IMR-90 (cell line): ENCODE measurements at regions not wholly inside any gene's neighbourhood (a gene's known extent, or its start where the extent isn't known, plus 50 kb on each side); places are given as distances from the start of the nearest gene placed in this dataset.

Experiments
- ATAC-seq: fragments of 200-7000 bp; cut with Tn5 transposase; 2 replicates; pipeline ENCODE4 v1.9.1; 2020; ENCODE audit warnings: low read depth, mild to moderate bottlenecking, moderate library complexity
- BruUV-seq: library from RNA; stranded (reverse); fragments of 400-500 nt; replicated peaks from 2 replicates; lab custom pipeline; 2021; lab: Mats Ljungman, UMichigan
- CTCF ChIA-PET: fragments of 300-600 bp; formaldehyde crosslinking; extraction: SDS; loops from one replicate; lab custom pipeline; 2021; ENCODE audit warnings: antibody characterized with exemption; lab: Yijun Ruan, JAX
- POLR2A ChIA-PET: fragments of 300-600 bp; sonication (Branson Sonifier 250); formaldehyde crosslinking; loops from one replicate; lab custom pipeline; 2022; ENCODE audit warnings: antibody characterized with exemption; ENCODE audit not compliant: unreplicated experiment; lab: Charles Lee
- DNase-seq: peaks from one replicate; pipeline ENCODE4 v3.0.0; 2013
- H2AFZ ChIP-seq: replicated peaks from 2 replicates; pipeline ENCODE3; 2013; ENCODE audit warnings: low read length, mild to moderate bottlenecking; ENCODE audit not compliant: poor library complexity
- H2AK5ac ChIP-seq: 2 replicates; pipeline ENCODE4 v1.6.1; 2013; ENCODE audit warnings: low read depth, low read length, inconsistent platforms
- H2AK9ac ChIP-seq: replicated peaks from 2 replicates; pipeline ENCODE3; 2013; ENCODE audit warnings: mild to moderate bottlenecking, low read depth, low read length, moderate library complexity; ENCODE audit not compliant: poor library complexity
- H2BK120ac ChIP-seq: 2 replicates; pipeline ENCODE4 v1.6.1; 2013; ENCODE audit warnings: low read depth, low read length, inconsistent platforms
- H2BK15ac ChIP-seq: 3 replicates; pipeline ENCODE4 v1.6.1; 2013; ENCODE audit warnings: low read depth, low read length, inconsistent platforms
- H2BK20ac ChIP-seq: 2 replicates; pipeline ENCODE4 v1.6.1; 2013; ENCODE audit warnings: low read depth, mild to moderate bottlenecking, inconsistent platforms, low read length, moderate library complexity
- H2BK5ac ChIP-seq: 2 replicates; pipeline ENCODE4 v1.6.1; 2013; ENCODE audit warnings: mild to moderate bottlenecking, low read depth, low read length, inconsistent platforms; ENCODE audit not compliant: poor library complexity, severe bottlenecking
- H3K14ac ChIP-seq: replicated peaks from 2 replicates; pipeline ENCODE4 v1.6.1; 2013; ENCODE audit warnings: low read depth, low read length, inconsistent platforms
- H3K18ac ChIP-seq: 2 replicates; pipeline ENCODE4 v1.6.1; 2013; ENCODE audit warnings: low read depth, low read length, control low read depth
- H3K23ac ChIP-seq: 2 replicates; pipeline ENCODE4 v1.6.1; 2013; ENCODE audit warnings: low read depth, low read length, inconsistent platforms
- H3K27ac ChIP-seq: 2 replicates; pipeline ENCODE4 v1.5.1; 2013; ENCODE audit warnings: mild to moderate bottlenecking, control low read depth, low read length; ENCODE audit not compliant: insufficient read depth
- H3K27me3 ChIP-seq: 2 replicates; pipeline ENCODE4 v1.6.1; 2013; ENCODE audit warnings: low read length; ENCODE audit not compliant: control insufficient read depth, insufficient read depth
- H3K36me3 ChIP-seq: 2 replicates; pipeline ENCODE4 v1.6.1; 2013; ENCODE audit warnings: low read length, mixed read lengths; ENCODE audit not compliant: control insufficient read depth, insufficient read depth
- H3K4ac ChIP-seq: 2 replicates; pipeline ENCODE4 v1.6.1; 2013; ENCODE audit warnings: low read depth, low read length, inconsistent platforms
- H3K4me1 ChIP-seq: 2 replicates; pipeline ENCODE4 v1.6.1; 2013; ENCODE audit warnings: low read length, mixed read lengths; ENCODE audit not compliant: control insufficient read depth, insufficient read depth
- H3K4me2 ChIP-seq: 2 replicates; pipeline ENCODE4 v1.6.1; 2013; ENCODE audit warnings: low read depth, mild to moderate bottlenecking, control low read depth, low read length, moderate library complexity
- H3K4me3 ChIP-seq: 2 replicates; pipeline ENCODE4 v1.5.1; 2013; ENCODE audit warnings: low read depth, mild to moderate bottlenecking, control low read depth, low read length, moderate library complexity; ENCODE audit not compliant: insufficient read depth
- H3K56ac ChIP-seq: 2 replicates; pipeline ENCODE4 v1.6.1; 2013; ENCODE audit warnings: low read length, inconsistent platforms; ENCODE audit not compliant: insufficient read depth; ENCODE audit errors: extremely low read depth
- H3K79me1 ChIP-seq, 2 experiments: 2 replicates each; pipeline ENCODE4 v1.6.1; 2013; ENCODE audit warnings: low read length in 2 of 2, inconsistent platforms in 1 of 2, low read depth in 1 of 2
- H3K9ac ChIP-seq: 2 replicates; pipeline ENCODE4 v1.6.1; 2013; ENCODE audit warnings: low read depth, low read length, control low read depth
- H3K9me1 ChIP-seq: 2 replicates; pipeline ENCODE4 v1.6.1; 2013; ENCODE audit warnings: low read length, inconsistent platforms; ENCODE audit not compliant: insufficient read depth
- H3K9me3 ChIP-seq: 2 replicates; pipeline ENCODE4 v1.6.1; 2013; ENCODE audit warnings: low read length; ENCODE audit not compliant: control insufficient read depth, insufficient read depth
- H4K20me1 ChIP-seq: 2 replicates; pipeline ENCODE4 v1.6.1; 2013; ENCODE audit warnings: low read length, inconsistent platforms; ENCODE audit not compliant: insufficient read depth
- H4K5ac ChIP-seq: 2 replicates; pipeline ENCODE4 v1.6.1; 2013; ENCODE audit warnings: mild to moderate bottlenecking, low read depth, low read length, control low read depth
- H4K8ac ChIP-seq, 2 experiments: 2 replicates each; pipeline ENCODE4 v1.6.1; 2013; ENCODE audit warnings: low read depth in 2 of 2, low read length in 2 of 2, control low read depth in 1 of 2, inconsistent platforms in 1 of 2
- H4K91ac ChIP-seq: 2 replicates; pipeline ENCODE4 v1.6.1; 2013; ENCODE audit warnings: low read depth, low read length, inconsistent platforms; ENCODE audit not compliant: insufficient read depth
- BHLHE40 ChIP-seq: fragments of 150-350 bp; IDR thresholded peaks from 2 replicates; pipeline ENCODE4 v1.6.1; 2016; ENCODE audit warnings: mild to moderate bottlenecking, low read depth, low read length
- CEBPB ChIP-seq: IDR thresholded peaks from 2 replicates; pipeline ENCODE4 v1.6.1; 2012; ENCODE audit warnings: low read depth, low read length, improper control_type of control experiment
- CHD1 ChIP-seq: IDR thresholded peaks from 2 replicates; pipeline ENCODE4 v1.6.1; 2012; ENCODE audit warnings: low read depth, low read length, improper control_type of control experiment
- ELK1 ChIP-seq: fragments of 150-350 bp; IDR thresholded peaks from 2 replicates; pipeline ENCODE4 v1.6.1; 2016; ENCODE audit warnings: low read depth, mild to moderate bottlenecking, low read length, moderate library complexity, borderline replicate concordance
- FOS ChIP-seq: fragments of 150-350 bp; IDR thresholded peaks from 2 replicates; pipeline ENCODE4 v1.6.1; 2016; ENCODE audit warnings: low read depth, low read length
- MAFK ChIP-seq: IDR thresholded peaks from 2 replicates; pipeline ENCODE4 v1.6.1; 2012; ENCODE audit warnings: low read depth, low read length, improper control_type of control experiment
- MAZ ChIP-seq: IDR thresholded peaks from 2 replicates; pipeline ENCODE4 v1.6.1; 2012; ENCODE audit warnings: low read depth, mild to moderate bottlenecking, low read length, improper control_type of control experiment, moderate library complexity, borderline replicate concordance
- MXI1 ChIP-seq: IDR thresholded peaks from 2 replicates; pipeline ENCODE4 v1.6.1; 2012; ENCODE audit warnings: low read depth, mild to moderate bottlenecking, low read length, moderate library complexity, borderline replicate concordance
- NFE2L2 ChIP-seq: fragments of 150-350 bp; IDR thresholded peaks from 2 replicates; pipeline ENCODE4 v1.6.1; 2016; ENCODE audit warnings: low read depth, mild to moderate bottlenecking, low read length
- POLR2A ChIP-seq: IDR thresholded peaks from 2 replicates; pipeline ENCODE4 v1.6.1; 2012; ENCODE audit warnings: mild to moderate bottlenecking, low read depth, low read length
- RAD21 ChIP-seq: IDR thresholded peaks from 2 replicates; pipeline ENCODE4 v1.6.1; 2012; ENCODE audit warnings: low read length, improper control_type of control experiment
- RCOR1 ChIP-seq: IDR thresholded peaks from 2 replicates; pipeline ENCODE4 v1.6.1; 2012; ENCODE audit warnings: mild to moderate bottlenecking, low read length, improper control_type of control experiment; ENCODE audit not compliant: insufficient replicate concordance
- RFX5 ChIP-seq: IDR thresholded peaks from 2 replicates; pipeline ENCODE4 v1.8.0; 2012; ENCODE audit warnings: low read depth, mild to moderate bottlenecking, low read length, moderate library complexity
- SMC3 ChIP-seq: fragments of 150-350 bp; IDR thresholded peaks from 2 replicates; pipeline ENCODE4 v1.6.1; 2016; ENCODE audit warnings: low read depth, mild to moderate bottlenecking, antibody characterized with exemption, low read length, moderate library complexity
- WGBS, 2 experiments: methylation state at CpG; one replicate each; pipeline versions ENCODE4 v1.1.5 to v1.1.7; 2013; ENCODE audit warnings: missing lambda C conversion rate in 2 of 2; ENCODE audit not compliant: insufficient read length in 1 of 2; ENCODE audit errors: extremely low coverage in 2 of 2; 5-methylcytosine and 5-hydroxymethylcytosine counted together
- dilution Hi-C: fragments of 300-500 bp; cut with HindIII; formaldehyde crosslinking; loops from one replicate; pipeline ENCODE4 v1.14.3; 2018; ENCODE audit warnings: low sequenced_read_pairs; ENCODE audit not compliant: unreplicated experiment
- in situ Hi-C: fragments of 300-500 bp; cut with MboI; formaldehyde crosslinking; loops from 3 replicates; pipeline ENCODE4 v1.14.3; 2019; ENCODE audit warnings: low sequenced_read_pairs, inconsistent platforms, mixed read lengths
- intact Hi-C: fragments of 100-400 bp; cut with micrococcal nuclease; formaldehyde crosslinking; loops from 2 replicates; pipeline ENCODE4 v1.10.0; 2022
- TF ChIP-seq, protein P1 (sequence below): conservative IDR thresholded peaks from 2 replicates; pipeline ENCODE4 v1.5.1; 2012; ENCODE audit warnings: mild to moderate bottlenecking, low read depth, low read length, improper control_type of control experiment
- TF ChIP-seq, protein P2 (sequence below): fragments of 150-350 bp; IDR thresholded peaks from 2 replicates; pipeline ENCODE4 v1.6.1; 2017; ENCODE audit warnings: mild to moderate bottlenecking, antibody characterized with exemption, low read length, low read depth

DNA sequence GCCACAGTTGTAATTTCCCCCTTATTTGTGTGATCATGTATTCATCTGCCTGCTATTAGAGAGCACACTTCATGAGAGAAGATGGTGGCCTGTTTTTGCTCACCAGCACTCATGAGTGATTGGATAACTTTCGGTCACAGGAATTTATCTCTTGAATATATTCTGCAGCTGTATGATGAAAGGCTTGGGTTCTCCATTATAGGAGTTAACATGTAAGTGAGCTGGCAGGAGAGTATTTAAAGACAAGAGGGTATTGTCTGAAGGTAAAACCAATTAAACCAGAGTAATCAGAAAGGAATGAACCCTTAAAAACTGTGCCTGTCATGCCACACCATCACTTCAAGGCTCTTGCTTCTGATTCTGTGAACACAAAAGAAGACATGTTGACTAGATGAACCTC lies 574.9 kb upstream of the CAMK1G start:
- DNase-seq (no peak), ATAC-seq (no peak)
- Histone ChIP-seq H4K8ac (no peak overlapping the region), H2BK15ac (no peak overlapping the region), H3K36me3 (no peaks in the 10 kb centered on the region), H3K4me3 (no peak overlapping the region), H4K5ac (no peak overlapping the region), H3K4me1 (no peaks in the 10 kb centered on the region), H2BK20ac (no peak overlapping the region), H3K27me3 (no peaks in the 10 kb centered on the region), H3K4ac (no peak overlapping the region), H3K14ac (no peak overlapping the region), H2AK9ac (no peak overlapping the region), H3K9me1 (no peaks in the 10 kb centered on the region), H2BK5ac (no peak overlapping the region), H3K18ac (no peak overlapping the region), H2AFZ (no peak overlapping the region), H3K79me1 (no peaks in the 10 kb centered on the region), H2BK120ac (no peak overlapping the region), H3K9me3 (peaks cover 7% of the 10 kb centered on the region), H3K56ac (no peak overlapping the region), H3K9ac (no peak overlapping the region), H3K27ac (no peak overlapping the region), H4K91ac (no peak overlapping the region), H3K23ac (no peak overlapping the region), H4K20me1 (no peaks in the 10 kb centered on the region), H3K4me2 (no peak overlapping the region), H2AK5ac (no peak overlapping the region)
- TF ChIP-seq NFE2L2 (no peak), MXI1 (no peak), ELK1 (no peak), SMC3 (no peak), CEBPB (no peak), MAZ (no peak), RAD21 (no peak), MAFK (no peak), FOS (no peak), BHLHE40 (no peak), CHD1 (no peak), RCOR1 (no peak), RFX5 (no peak), POLR2A (no peak)
- TF ChIP-seq, protein P1, sequence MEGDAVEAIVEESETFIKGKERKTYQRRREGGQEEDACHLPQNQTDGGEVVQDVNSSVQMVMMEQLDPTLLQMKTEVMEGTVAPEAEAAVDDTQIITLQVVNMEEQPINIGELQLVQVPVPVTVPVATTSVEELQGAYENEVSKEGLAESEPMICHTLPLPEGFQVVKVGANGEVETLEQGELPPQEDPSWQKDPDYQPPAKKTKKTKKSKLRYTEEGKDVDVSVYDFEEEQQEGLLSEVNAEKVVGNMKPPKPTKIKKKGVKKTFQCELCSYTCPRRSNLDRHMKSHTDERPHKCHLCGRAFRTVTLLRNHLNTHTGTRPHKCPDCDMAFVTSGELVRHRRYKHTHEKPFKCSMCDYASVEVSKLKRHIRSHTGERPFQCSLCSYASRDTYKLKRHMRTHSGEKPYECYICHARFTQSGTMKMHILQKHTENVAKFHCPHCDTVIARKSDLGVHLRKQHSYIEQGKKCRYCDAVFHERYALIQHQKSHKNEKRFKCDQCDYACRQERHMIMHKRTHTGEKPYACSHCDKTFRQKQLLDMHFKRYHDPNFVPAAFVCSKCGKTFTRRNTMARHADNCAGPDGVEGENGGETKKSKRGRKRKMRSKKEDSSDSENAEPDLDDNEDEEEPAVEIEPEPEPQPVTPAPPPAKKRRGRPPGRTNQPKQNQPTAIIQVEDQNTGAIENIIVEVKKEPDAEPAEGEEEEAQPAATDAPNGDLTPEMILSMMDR = no peak
- TF ChIP-seq, protein P2, sequence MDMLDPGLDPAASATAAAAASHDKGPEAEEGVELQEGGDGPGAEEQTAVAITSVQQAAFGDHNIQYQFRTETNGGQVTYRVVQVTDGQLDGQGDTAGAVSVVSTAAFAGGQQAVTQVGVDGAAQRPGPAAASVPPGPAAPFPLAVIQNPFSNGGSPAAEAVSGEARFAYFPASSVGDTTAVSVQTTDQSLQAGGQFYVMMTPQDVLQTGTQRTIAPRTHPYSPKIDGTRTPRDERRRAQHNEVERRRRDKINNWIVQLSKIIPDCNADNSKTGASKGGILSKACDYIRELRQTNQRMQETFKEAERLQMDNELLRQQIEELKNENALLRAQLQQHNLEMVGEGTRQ = no peak
- no CpG with 5 or more reads among the region's 1 CpG for WGBS, 2 experiments
- in situ Hi-C loops = no loop called here
- POLR2A ChIA-PET = no interaction called here
- dilution Hi-C loops = no loop called here
- CTCF ChIA-PET = no interaction called here
- intact Hi-C loops = no loop called here
- no TSS peak for BruUV-seq
